ENCODE measurements at regions not wholly inside any gene's neighbourhood (a gene's known extent, or its start where the extent isn't known, plus 50 kb on each side); places are given as distances from the start of the nearest gene placed in this dataset.
"Not testable (repeated sequence)": the region's sequence is repeated elsewhere in the genome, so short reads cannot be mapped to it uniquely, and the experiment has no call there.

GRCh38 chr7:29703830-29704229, 102.5 kb upstream of the WIPF3 start:
- TF ChIP-seq, protein P1, sequence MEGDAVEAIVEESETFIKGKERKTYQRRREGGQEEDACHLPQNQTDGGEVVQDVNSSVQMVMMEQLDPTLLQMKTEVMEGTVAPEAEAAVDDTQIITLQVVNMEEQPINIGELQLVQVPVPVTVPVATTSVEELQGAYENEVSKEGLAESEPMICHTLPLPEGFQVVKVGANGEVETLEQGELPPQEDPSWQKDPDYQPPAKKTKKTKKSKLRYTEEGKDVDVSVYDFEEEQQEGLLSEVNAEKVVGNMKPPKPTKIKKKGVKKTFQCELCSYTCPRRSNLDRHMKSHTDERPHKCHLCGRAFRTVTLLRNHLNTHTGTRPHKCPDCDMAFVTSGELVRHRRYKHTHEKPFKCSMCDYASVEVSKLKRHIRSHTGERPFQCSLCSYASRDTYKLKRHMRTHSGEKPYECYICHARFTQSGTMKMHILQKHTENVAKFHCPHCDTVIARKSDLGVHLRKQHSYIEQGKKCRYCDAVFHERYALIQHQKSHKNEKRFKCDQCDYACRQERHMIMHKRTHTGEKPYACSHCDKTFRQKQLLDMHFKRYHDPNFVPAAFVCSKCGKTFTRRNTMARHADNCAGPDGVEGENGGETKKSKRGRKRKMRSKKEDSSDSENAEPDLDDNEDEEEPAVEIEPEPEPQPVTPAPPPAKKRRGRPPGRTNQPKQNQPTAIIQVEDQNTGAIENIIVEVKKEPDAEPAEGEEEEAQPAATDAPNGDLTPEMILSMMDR (IDR thresholded peaks at IDR 0.05) = not testable (repeated sequence)
- TF ChIP-seq POLR2A (IDR thresholded peaks at IDR 0.05) = not testable (repeated sequence)

All from gastroesophageal sphincter (tissue), 3 donors.